ENCODE measurements at regions not wholly inside any gene's neighbourhood (a gene's known extent, or its start where the extent isn't known, plus 50 kb on each side); places are given as distances from the start of the nearest gene placed in this dataset.

- DNase-seq (ENCODE audit: low read depth), result no peak
- H3K4me3 ChIP-seq (ENCODE audit: low read depth, low read length), result no peak overlapping the region
- no peak for TF ChIP-seq CTCF (IDR thresholded peaks at IDR 0.05; ENCODE audit: insufficient read depth, low read length)
These were observed 935.7 kb upstream of the PRMT6 start for GRCh38 chr1:106120789-106121188.

DNA sequence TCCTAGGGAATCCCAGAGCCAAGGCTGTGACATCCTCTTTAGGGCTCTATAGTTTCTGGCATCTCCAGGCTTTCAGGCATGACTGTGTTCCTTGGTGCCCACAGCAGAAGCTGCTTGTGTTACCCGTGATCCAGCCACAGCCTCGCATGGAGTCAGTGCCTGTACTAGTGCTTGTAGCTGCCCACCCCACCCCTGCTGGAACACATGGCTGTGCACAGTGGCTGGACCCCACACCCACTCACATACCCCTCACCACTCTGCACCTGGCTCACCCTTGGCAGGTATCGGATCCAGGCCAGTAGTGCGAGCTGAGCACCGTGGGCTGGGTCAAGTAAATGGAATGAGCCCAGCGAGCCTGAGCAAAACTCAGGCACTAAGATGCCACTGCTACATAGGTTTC, 934.7 kb upstream of the PRMT6 start:
- H3K4me3 ChIP-seq (ENCODE audit: low read depth, low read length), result no peak overlapping the region
- DNase-seq (ENCODE audit: low read depth), result no peak
- no peak for TF ChIP-seq CTCF (IDR thresholded peaks at IDR 0.05; ENCODE audit: insufficient read depth, low read length)

DNA sequence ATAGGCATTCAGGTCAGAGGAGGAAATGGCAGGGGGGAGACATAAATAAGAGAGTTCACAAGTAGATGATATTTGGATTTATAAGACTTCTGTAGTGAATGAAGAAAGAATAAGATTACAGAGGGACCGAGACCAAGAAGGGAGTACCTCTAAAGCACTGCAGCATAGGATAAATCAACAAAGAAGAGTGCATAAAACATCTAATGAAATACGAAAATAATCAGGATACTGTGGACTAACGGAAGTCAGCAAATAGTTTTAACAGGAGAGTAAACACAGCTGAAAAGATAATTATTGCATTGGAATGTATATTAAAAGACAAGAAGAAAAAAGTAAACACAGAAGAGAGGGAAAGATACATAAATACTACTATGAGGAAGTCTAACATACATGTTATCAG, 921.9 kb upstream of the PRMT6 start:
- H3K4me3 ChIP-seq (ENCODE audit: low read depth, low read length), result no peak overlapping the region
- DNase-seq (ENCODE audit: low read depth), result no peak
- TF ChIP-seq CTCF (IDR thresholded peaks at IDR 0.05; ENCODE audit: insufficient read depth, low read length), result no peak

GRCh38 chr1:106173101-106173500, 883.4 kb upstream of the PRMT6 start:
- TF ChIP-seq CTCF (IDR thresholded peaks at IDR 0.05; ENCODE audit: insufficient read depth, low read length), result no peak
- H3K4me3 ChIP-seq (ENCODE audit: low read depth, low read length), result no peak overlapping the region
- DNase-seq (ENCODE audit: low read depth), result no peak

DNA sequence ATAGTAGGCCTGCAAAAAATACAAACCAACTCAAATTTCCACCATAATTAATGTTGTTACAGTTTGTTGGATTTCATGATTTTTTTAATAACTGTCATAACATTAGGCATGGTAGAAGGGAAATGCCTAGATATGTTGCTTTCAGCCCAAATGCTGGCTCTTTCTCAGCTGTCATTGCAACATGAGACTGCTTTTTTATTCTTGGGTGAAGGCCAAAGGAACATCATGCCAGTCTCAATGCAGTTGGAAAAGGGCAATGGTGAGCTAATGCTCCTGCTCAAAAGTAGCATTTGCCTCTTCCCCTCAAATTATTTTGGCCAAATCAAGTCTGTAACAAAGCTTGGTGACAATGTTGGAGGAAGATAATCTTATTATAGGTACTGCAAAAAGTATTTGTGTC, 877.7 kb upstream of the PRMT6 start:
- H3K4me3 ChIP-seq (ENCODE audit: low read depth, low read length), result no peak overlapping the region
- no peak for TF ChIP-seq CTCF (IDR thresholded peaks at IDR 0.05; ENCODE audit: insufficient read depth, low read length)
- no peak for DNase-seq (ENCODE audit: low read depth)

DNA sequence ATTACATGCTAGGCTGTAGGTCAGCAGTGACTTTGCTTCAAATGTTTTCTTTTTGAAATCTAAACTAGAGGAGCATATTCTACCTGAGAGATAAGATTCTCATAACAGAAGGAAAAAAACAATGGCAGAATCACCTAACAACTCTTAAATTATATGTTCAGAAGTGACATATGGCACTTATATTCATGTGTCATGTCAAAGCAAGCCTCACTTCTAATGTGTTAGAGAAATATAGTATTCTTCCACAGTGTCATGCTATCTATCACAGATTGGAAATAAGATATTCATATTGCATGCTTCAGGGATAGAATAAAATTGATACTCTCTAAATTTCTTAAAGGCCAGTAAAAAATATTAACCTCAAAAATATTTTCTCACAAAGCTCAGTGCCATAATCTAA, 874.6 kb upstream of the PRMT6 start:
- no peak for TF ChIP-seq CTCF (IDR thresholded peaks at IDR 0.05; ENCODE audit: insufficient read depth, low read length)
- DNase-seq (ENCODE audit: low read depth), result no peak
- no peak overlapping the region for H3K4me3 ChIP-seq (ENCODE audit: low read depth, low read length)

DNA sequence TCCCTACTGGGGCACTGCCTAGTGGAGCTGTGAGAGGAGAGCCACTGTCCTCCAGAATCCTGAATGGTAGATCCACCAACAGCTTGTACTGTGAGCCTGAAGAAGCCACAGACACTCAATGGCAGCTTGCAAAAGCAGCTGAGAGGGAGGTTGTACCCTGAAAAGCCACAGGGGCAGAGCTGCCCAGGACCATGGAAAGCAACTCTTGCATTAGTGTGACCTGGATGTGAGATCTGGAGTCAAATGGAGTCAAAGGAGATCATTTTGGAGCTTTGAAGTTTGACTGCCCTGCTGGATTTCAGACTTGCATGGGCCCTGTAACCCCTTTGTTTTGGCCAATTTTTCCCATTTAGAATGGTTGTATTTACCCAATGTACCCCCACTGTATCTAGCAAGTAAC, 871.4 kb upstream of the PRMT6 start:
- no peak for DNase-seq (ENCODE audit: low read depth)
- TF ChIP-seq CTCF (IDR thresholded peaks at IDR 0.05; ENCODE audit: insufficient read depth, low read length), result no peak
- no peak overlapping the region for H3K4me3 ChIP-seq (ENCODE audit: low read depth, low read length)

All from fibroblast of the aortic adventitia (primary cell).